Cardiac muscle cell (in vitro differentiated cells and primary cell): ENCODE measurements at regions not wholly inside any gene's neighbourhood (a gene's known extent, or its start where the extent isn't known, plus 50 kb on each side); places are given as distances from the start of the nearest gene placed in this dataset.
"Not testable (repeated sequence)": the region's sequence is repeated elsewhere in the genome, so short reads cannot be mapped to it uniquely, and the experiment has no call there.

ENCODE experiments used
- DNase-seq, 2 donors: peaks; one replicate each; pipeline versions ENCODE4 v3.0.0 to v3.0.0-alpha.2; 2010 to 2017; ENCODE audit warnings: low read depth in 1 of 2, low spot score in 1 of 2
- H3K27ac ChIP-seq: fragments of 200-600 bp; sonication (generic); 2 replicates; pipeline ENCODE4 v1.5.1; 2016
- H3K27me3 ChIP-seq: fragments of 200-600 bp; sonication (generic); 2 replicates; pipeline ENCODE4 v1.6.0; 2016; ENCODE audit warnings: control low read depth
- H3K36me3 ChIP-seq: fragments of 200-600 bp; sonication (generic); 2 replicates; pipeline ENCODE4 v1.5.1; 2016; ENCODE audit warnings: control low read depth
- H3K4me1 ChIP-seq: fragments of 200-600 bp; sonication (generic); 2 replicates; pipeline ENCODE4 v1.8.1; 2017; ENCODE audit warnings: low read depth, mild to moderate bottlenecking, mixed run types
- H3K4me3 ChIP-seq: fragments of 200-600 bp; sonication (generic); 2 replicates; pipeline ENCODE4 v1.5.1; 2016; ENCODE audit warnings: mild to moderate bottlenecking
- H3K9me3 ChIP-seq: fragments of 200-600 bp; sonication (generic); 2 replicates; pipeline ENCODE4 v1.5.1; 2017; ENCODE audit warnings: low read depth, mild to moderate bottlenecking, control low read depth
- TF ChIP-seq, protein P1 (sequence below): IDR thresholded peaks from 2 replicates; pipeline ENCODE4 v1.5.1; 2012; ENCODE audit warnings: low read depth, mild to moderate bottlenecking, low read length

GRCh38 chr10:4395731-4396130 lies 430.3 kb upstream of the AKR1E2 start:
- no peaks in the 10 kb centered on the region for H3K27me3 ChIP-seq
- no peaks in the 10 kb centered on the region for H3K9me3 ChIP-seq
- H3K4me3 ChIP-seq: no peak overlapping the region
- no peaks in the 10 kb centered on the region for H3K36me3 ChIP-seq
- no peak overlapping the region for H3K27ac ChIP-seq
- no peak for DNase-seq
- H3K4me1 ChIP-seq: no peaks in the 10 kb centered on the region
- TF ChIP-seq, protein P1, sequence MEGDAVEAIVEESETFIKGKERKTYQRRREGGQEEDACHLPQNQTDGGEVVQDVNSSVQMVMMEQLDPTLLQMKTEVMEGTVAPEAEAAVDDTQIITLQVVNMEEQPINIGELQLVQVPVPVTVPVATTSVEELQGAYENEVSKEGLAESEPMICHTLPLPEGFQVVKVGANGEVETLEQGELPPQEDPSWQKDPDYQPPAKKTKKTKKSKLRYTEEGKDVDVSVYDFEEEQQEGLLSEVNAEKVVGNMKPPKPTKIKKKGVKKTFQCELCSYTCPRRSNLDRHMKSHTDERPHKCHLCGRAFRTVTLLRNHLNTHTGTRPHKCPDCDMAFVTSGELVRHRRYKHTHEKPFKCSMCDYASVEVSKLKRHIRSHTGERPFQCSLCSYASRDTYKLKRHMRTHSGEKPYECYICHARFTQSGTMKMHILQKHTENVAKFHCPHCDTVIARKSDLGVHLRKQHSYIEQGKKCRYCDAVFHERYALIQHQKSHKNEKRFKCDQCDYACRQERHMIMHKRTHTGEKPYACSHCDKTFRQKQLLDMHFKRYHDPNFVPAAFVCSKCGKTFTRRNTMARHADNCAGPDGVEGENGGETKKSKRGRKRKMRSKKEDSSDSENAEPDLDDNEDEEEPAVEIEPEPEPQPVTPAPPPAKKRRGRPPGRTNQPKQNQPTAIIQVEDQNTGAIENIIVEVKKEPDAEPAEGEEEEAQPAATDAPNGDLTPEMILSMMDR: no peak

GRCh38 chr10:4394455-4394854 lies 431.6 kb upstream of the AKR1E2 start:
- not testable (repeated sequence) for DNase-seq, H3K36me3 ChIP-seq, H3K27ac ChIP-seq, H3K4me3 ChIP-seq, H3K4me1 ChIP-seq, H3K27me3 ChIP-seq, H3K9me3 ChIP-seq

- Histone ChIP-seq H3K36me3 (no peaks in the 10 kb centered on the region), H3K4me1 (no peaks in the 10 kb centered on the region), H3K9me3 (no peaks in the 10 kb centered on the region), H3K4me3 (no peak overlapping the region), H3K27me3 (no peaks in the 10 kb centered on the region), H3K27ac (no peak overlapping the region)
- DNase-seq: peak in 1 of 2 donors; percentile 32
- TF ChIP-seq, protein P1: peak; percentile 16
These were observed 434.3 kb upstream of the AKR1E2 start for GRCh38 chr10:4391683-4392082.

DNA sequence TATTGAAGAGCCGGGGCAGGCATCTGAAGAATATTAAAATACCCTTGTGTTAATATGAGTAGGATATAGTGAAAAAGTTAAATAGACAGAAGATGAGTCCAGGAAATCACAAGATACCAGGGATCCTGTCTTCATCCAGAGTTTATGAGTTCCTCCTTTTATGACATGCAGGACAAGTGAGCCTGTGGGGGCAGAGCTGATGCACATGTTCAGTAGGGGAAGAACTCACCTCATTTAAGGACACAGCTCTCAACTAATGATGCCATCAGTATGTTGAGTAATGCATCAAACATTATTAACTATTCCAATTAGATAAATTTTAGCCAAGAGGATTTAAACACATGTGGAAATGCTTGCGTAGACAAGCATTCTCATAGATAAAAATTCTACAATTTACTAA lies 435.8 kb upstream of the AKR1E2 start:
- Histone ChIP-seq H3K27me3 (no peaks in the 10 kb centered on the region), H3K36me3 (no peaks in the 10 kb centered on the region), H3K27ac (no peak overlapping the region), H3K9me3 (no peaks in the 10 kb centered on the region), H3K4me3 (no peak overlapping the region), H3K4me1 (no peaks in the 10 kb centered on the region)
- TF ChIP-seq, protein P1: no peak
- peak in 1 of 2 donors; percentile 7 for DNase-seq

GRCh38 chr10:4385231-4385870 lies 440.7 kb upstream of the AKR1E2 start:
- Histone ChIP-seq H3K9me3 (no peaks in the 10 kb centered on the region), H3K4me1 (peaks cover 5% of the 10 kb centered on the region), H3K36me3 (no peaks in the 10 kb centered on the region), H3K27ac (no peak overlapping the region), H3K4me3 (no peak overlapping the region), H3K27me3 (no peaks in the 10 kb centered on the region)
- no peak for DNase-seq
- TF ChIP-seq, protein P1: no peak

- Histone ChIP-seq H3K4me3 (no peak overlapping the region), H3K36me3 (no peaks in the 10 kb centered on the region), H3K9me3 (no peaks in the 10 kb centered on the region), H3K4me1 (peaks cover 5% of the 10 kb centered on the region), H3K27me3 (no peaks in the 10 kb centered on the region), H3K27ac (no peak overlapping the region)
- DNase-seq: peak in 1 of 2 donors; percentile 5
- TF ChIP-seq, protein P1: no peak
These were observed 441.8 kb upstream of the AKR1E2 start for GRCh38 chr10:4384245-4384644.
